K562 (cell line): ENCODE measurements at regions not wholly inside any gene's neighbourhood (a gene's known extent, or its start where the extent isn't known, plus 50 kb on each side); places are given as distances from the start of the nearest gene placed in this dataset.
A peak's percentile ranks its signal among the peaks of the same experiment; 100 is the strongest.

Experiments
- HMGN3 ChIP-seq: IDR thresholded peaks from 2 replicates; pipeline ENCODE4 v1.6.1; 2011; ENCODE audit warnings: borderline replicate concordance, low read depth, mild to moderate bottlenecking, mixed read lengths, low read length; ENCODE audit not compliant: insufficient read length; ENCODE audit errors: extremely low read depth
- MBD1 ChIP-seq: fragments of 250-450 bp; sonication (Bioruptor Pico); IDR thresholded peaks from 2 replicates; pipeline ENCODE4 v1.8.0; 2022; ENCODE audit warnings: inconsistent platforms
- REST ChIP-seq, 2 experiments: fragments of 450-650 bp; formaldehyde crosslinking in 1 of 2; IDR thresholded peaks; 2 replicates each; pipeline versions ENCODE4 v1.4.0 to v1.6.1; 2014 to 2020; ENCODE audit warnings: mild to moderate bottlenecking in 2 of 2, borderline replicate concordance in 1 of 2, low read depth in 1 of 2
- ZNF282 ChIP-seq: sonication (generic); formaldehyde crosslinking; IDR thresholded peaks from 2 replicates; pipeline ENCODE4 v1.8.1; 2023; ENCODE audit warnings: missing genetic modification reagents
- TF ChIP-seq, protein P1 (sequence below): fragments of 250-450 bp; sonication (Bioruptor Pico); IDR thresholded peaks from 2 replicates; pipeline ENCODE4 v1.8.0; 2022; ENCODE audit warnings: moderate library complexity, mild to moderate bottlenecking, inconsistent platforms
- TF ChIP-seq, protein P2 (sequence below), 3 experiments: IDR thresholded peaks in 2 of 3; conservative IDR thresholded peaks in 1 of 3; 2 replicates each; pipeline ENCODE4 v1.5.1; 2011 to 2012; ENCODE audit warnings: low read length in 3 of 3, mild to moderate bottlenecking in 3 of 3, control low read depth in 2 of 3, improper control_type of control experiment in 1 of 3, inconsistent platforms in 1 of 3, low read depth in 1 of 3, mixed read lengths in 1 of 3, moderate library complexity in 1 of 3; ENCODE audit not compliant: insufficient read depth in 2 of 3
- TF ChIP-seq, protein P3 (sequence below): sonication (generic); formaldehyde crosslinking; IDR thresholded peaks from 2 replicates; pipeline ENCODE4 v1.8.0; 2022; ENCODE audit warnings: mild to moderate bottlenecking, missing genetic modification reagents

GRCh38 chr5:94094793-94095441 is 353.5 kb upstream of the POU5F2 start (continued):
- no peak for TF ChIP-seq REST (IDR thresholded peaks at IDR 0.05; ENCODE audit: borderline replicate concordance)
- no peak for TF ChIP-seq REST (CRISPR knock-in tag; IDR thresholded peaks at IDR 0.05; ENCODE audit: low read depth)
- TF ChIP-seq, protein P1, sequence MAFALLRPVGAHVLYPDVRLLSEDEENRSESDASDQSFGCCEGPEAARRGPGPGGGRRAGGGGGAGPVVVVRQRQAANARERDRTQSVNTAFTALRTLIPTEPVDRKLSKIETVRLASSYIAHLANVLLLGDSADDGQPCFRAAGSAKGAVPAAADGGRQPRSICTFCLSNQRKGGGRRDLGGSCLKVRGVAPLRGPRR (CRISPR knock-in tag): no peak
- TF ChIP-seq, protein P2, sequence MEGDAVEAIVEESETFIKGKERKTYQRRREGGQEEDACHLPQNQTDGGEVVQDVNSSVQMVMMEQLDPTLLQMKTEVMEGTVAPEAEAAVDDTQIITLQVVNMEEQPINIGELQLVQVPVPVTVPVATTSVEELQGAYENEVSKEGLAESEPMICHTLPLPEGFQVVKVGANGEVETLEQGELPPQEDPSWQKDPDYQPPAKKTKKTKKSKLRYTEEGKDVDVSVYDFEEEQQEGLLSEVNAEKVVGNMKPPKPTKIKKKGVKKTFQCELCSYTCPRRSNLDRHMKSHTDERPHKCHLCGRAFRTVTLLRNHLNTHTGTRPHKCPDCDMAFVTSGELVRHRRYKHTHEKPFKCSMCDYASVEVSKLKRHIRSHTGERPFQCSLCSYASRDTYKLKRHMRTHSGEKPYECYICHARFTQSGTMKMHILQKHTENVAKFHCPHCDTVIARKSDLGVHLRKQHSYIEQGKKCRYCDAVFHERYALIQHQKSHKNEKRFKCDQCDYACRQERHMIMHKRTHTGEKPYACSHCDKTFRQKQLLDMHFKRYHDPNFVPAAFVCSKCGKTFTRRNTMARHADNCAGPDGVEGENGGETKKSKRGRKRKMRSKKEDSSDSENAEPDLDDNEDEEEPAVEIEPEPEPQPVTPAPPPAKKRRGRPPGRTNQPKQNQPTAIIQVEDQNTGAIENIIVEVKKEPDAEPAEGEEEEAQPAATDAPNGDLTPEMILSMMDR (IDR thresholded peaks at IDR 0.05 in 2 of 3, conservative IDR thresholded peaks at IDR 0.05 in 1 of 3; ENCODE audit: insufficient read depth in 2 of 3, low read depth in 1 of 3, low read length in 3 of 3): no peak
- TF ChIP-seq, protein P3, sequence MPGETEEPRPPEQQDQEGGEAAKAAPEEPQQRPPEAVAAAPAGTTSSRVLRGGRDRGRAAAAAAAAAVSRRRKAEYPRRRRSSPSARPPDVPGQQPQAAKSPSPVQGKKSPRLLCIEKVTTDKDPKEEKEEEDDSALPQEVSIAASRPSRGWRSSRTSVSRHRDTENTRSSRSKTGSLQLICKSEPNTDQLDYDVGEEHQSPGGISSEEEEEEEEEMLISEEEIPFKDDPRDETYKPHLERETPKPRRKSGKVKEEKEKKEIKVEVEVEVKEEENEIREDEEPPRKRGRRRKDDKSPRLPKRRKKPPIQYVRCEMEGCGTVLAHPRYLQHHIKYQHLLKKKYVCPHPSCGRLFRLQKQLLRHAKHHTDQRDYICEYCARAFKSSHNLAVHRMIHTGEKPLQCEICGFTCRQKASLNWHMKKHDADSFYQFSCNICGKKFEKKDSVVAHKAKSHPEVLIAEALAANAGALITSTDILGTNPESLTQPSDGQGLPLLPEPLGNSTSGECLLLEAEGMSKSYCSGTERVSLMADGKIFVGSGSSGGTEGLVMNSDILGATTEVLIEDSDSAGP (CRISPR knock-in tag): no peak
- TF ChIP-seq ZNF282 (CRISPR knock-in tag): no peak
- TF ChIP-seq MBD1 (CRISPR knock-in tag): no peak
- TF ChIP-seq HMGN3: peak; percentile 21
